K562 (cell line): ENCODE measurements at regions not wholly inside any gene's neighbourhood (a gene's known extent, or its start where the extent isn't known, plus 50 kb on each side); places are given as distances from the start of the nearest gene placed in this dataset.

Experiments used
- ATAC-seq: fragments of 200-7000 bp; cut with Tn5 transposase; 3 replicates; pipeline ENCODE4 v1.9.1; 2020; ENCODE audit warnings: moderate library complexity
- BruUV-seq: library from RNA; stranded (reverse); fragments of 400-500 nt; replicated peaks from 2 replicates; lab custom pipeline; 2021; lab: Mats Ljungman, UMichigan
- CTCF ChIA-PET: fragments of 300-600 bp; formaldehyde crosslinking; extraction: SDS; loops from one replicate; lab custom pipeline; 2021; ENCODE audit warnings: low intra/inter-chr PET ratio; lab: Yijun Ruan, JAX
- POLR2A ChIA-PET: fragments of 300-600, 350-650 bp; sonication (Branson Sonifier 250); formaldehyde crosslinking; extraction: SDS; loops from one replicate; lab custom pipeline; 2021; ENCODE audit warnings: antibody characterized with exemption, inconsistent platforms; lab: Yijun Ruan, JAX
- DNase-seq, 4 experiments: peaks; one replicate each; pipeline versions ENCODE4 v3.0.0 to v3.0.0-alpha.2; 2011 to 2018; ENCODE audit warnings: low spot score in 3 of 4, mixed read lengths in 3 of 4; ENCODE audit errors: extremely low read depth in 1 of 4
- FAIRE-seq: peaks from 2 replicates; lab custom pipeline; 2011; peaks lifted over from hg19 to GRCh38; lab: Jason Lieb, UNC
- H2AFZ ChIP-seq: 2 replicates; pipeline ENCODE4 v1.6.0; 2011; ENCODE audit warnings: low read depth, low read length, control low read depth, inconsistent platforms
- H3K27ac ChIP-seq: fragments of 200-600 bp; 3 replicates; pipeline ENCODE4 v1.8.0; 2011; ENCODE audit warnings: low read depth, mild to moderate bottlenecking, control low read depth, inconsistent platforms, low read length, moderate library complexity, mixed read lengths; ENCODE audit errors: extremely low read depth
- H3K27me3 ChIP-seq, 2 experiments: fragments of 300-600 bp in 1 of 2; 2 replicates in 1 of 2; 3 replicates in 1 of 2; pipeline versions ENCODE4 v1.6.0 to v1.8.0; 2011; ENCODE audit warnings: inconsistent platforms in 2 of 2, low read length in 2 of 2, mild to moderate bottlenecking in 1 of 2, mixed read lengths in 1 of 2, moderate library complexity in 1 of 2; ENCODE audit not compliant: control insufficient read depth in 2 of 2, insufficient read depth in 2 of 2
- H3K36me3 ChIP-seq: fragments of 300-600 bp; 3 replicates; pipeline ENCODE4 v1.8.0; 2011; ENCODE audit warnings: mild to moderate bottlenecking, low read length, inconsistent platforms; ENCODE audit not compliant: control insufficient read depth, insufficient read depth
- H3K4me1 ChIP-seq, 2 experiments: fragments of 200-600 bp in 1 of 2; replicated peaks in 1 of 2; 2 replicates in 1 of 2; 3 replicates in 1 of 2; pipeline versions ENCODE4 v1.5.1 to v1.8.0; 2011; ENCODE audit warnings: inconsistent platforms in 2 of 2, low read length in 2 of 2, mild to moderate bottlenecking in 1 of 2, mixed read lengths in 1 of 2, moderate library complexity in 1 of 2; ENCODE audit not compliant: control insufficient read depth in 2 of 2, insufficient read depth in 2 of 2
- H3K4me2 ChIP-seq: 2 replicates; pipeline ENCODE4 v1.6.1; 2011; ENCODE audit warnings: low read length, control low read depth, inconsistent platforms, mixed read lengths; ENCODE audit not compliant: insufficient read depth
- H3K4me3 ChIP-seq: fragments of 200-600 bp; sonication (generic), shearing (Covaris generic); 2 replicates; pipeline ENCODE4 v1.5.1; 2016; ENCODE audit warnings: control low read depth, inconsistent platforms
- H3K79me2 ChIP-seq: fragments of 200-600 bp; 3 replicates; pipeline ENCODE4 v1.8.0; 2011; ENCODE audit warnings: low read length, inconsistent platforms; ENCODE audit not compliant: control insufficient read depth, insufficient read depth
- H3K9ac ChIP-seq, 2 experiments: 2 replicates each; pipeline versions ENCODE4 v1.6.0 to v1.6.1; 2011; ENCODE audit warnings: low read depth in 2 of 2, low read length in 2 of 2, control low read depth in 1 of 2, inconsistent platforms in 1 of 2, mild to moderate bottlenecking in 1 of 2, mixed read lengths in 1 of 2; ENCODE audit not compliant: insufficient read depth in 1 of 2
- H3K9me1 ChIP-seq: one replicate; pipeline ENCODE4 v1.6.0; 2011; ENCODE audit warnings: inconsistent platforms, mild to moderate bottlenecking, low read length, moderate library complexity; ENCODE audit not compliant: control insufficient read depth, insufficient read depth
- H3K9me3 ChIP-seq: replicated peaks from 2 replicates; pipeline ENCODE4 v1.5.1; 2011; ENCODE audit warnings: low read depth, low read length, inconsistent platforms; ENCODE audit not compliant: control insufficient read depth, insufficient read depth
- H4K20me1 ChIP-seq: replicated peaks from 2 replicates; pipeline ENCODE4 v1.6.1; 2011; ENCODE audit warnings: low read length, inconsistent platforms, mixed read lengths; ENCODE audit not compliant: control insufficient read depth, insufficient read depth
- ZNF165 ChIP-seq: fragments of 250-450 bp; sonication (Bioruptor Pico); IDR thresholded peaks from 2 replicates; pipeline ENCODE4 v1.4.0; 2020; ENCODE audit warnings: borderline replicate concordance
- WGBS: fragments of 100-300 bp; shearing (Covaris generic); methylation state at CpG from one replicate; pipeline ENCODE4 v1.1.6; 2016; ENCODE audit warnings: low coverage, mixed read lengths; ENCODE audit not compliant: insufficient coverage; ENCODE audit errors: missing lambda C conversion rate; 5-methylcytosine and 5-hydroxymethylcytosine counted together
- in situ Hi-C: fragments of 300-500 bp; cut with MboI; formaldehyde crosslinking; loops from 4 replicates; pipeline ENCODE4 v1.15.0; 2018; ENCODE audit warnings: inconsistent platforms, mixed read lengths
- intact Hi-C: fragments of 100-400 bp; cut with micrococcal nuclease; formaldehyde crosslinking; loops from 2 replicates; pipeline ENCODE4 v1.14.2; 2022
- TF ChIP-seq, protein P1 (sequence below): fragments of 450-650 bp; IDR thresholded peaks from one replicate; pipeline ENCODE4 v1.6.1; 2018; ENCODE audit warnings: mild to moderate bottlenecking, moderate library complexity; ENCODE audit not compliant: partially characterized antibody
- TF ChIP-seq, protein P2 (sequence below): fragments of 450-650 bp; conservative IDR thresholded peaks from 2 replicates; pipeline ENCODE4 v1.6.1; 2016; ENCODE audit warnings: missing genetic modification characterization, low read depth, mild to moderate bottlenecking, missing compliant biosample characterization, moderate library complexity

DNA sequence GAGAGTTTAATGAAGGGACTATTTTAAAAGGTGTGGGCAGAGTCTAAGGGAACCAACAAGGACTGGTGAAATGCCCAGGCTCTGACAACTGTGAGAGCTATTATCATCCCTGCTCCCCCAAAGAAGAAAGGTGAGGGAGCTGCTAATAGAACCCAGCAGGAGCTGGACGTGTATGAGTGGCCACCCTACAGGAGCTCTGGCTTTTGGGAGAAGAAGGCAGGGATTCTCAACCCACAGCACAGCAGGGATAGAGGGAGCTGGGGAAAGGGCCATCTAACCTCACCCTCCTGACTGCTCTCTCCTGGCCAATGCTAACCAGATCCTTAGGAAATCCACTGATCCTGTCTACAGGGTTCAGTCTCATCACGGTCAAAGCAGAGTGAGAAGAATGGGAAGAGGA, 57.1 kb downstream of the GRIN2B start:
- WGBS = 0% methylated on average over 2 of the region's 2 CpGs
- in situ Hi-C loops = no loop called here
- FAIRE-seq = no peak

More for the DNA sequence above, 57.1 kb downstream of the GRIN2B start:
- no peaks in the 10 kb centered on the region for H3K9me3 ChIP-seq
- no peak overlapping the region for H3K4me2 ChIP-seq
- DNase-seq (no peak), ATAC-seq (no peak)
- H4K20me1 ChIP-seq = no peaks in the 10 kb centered on the region
- CTCF ChIA-PET = no interaction called here
- no peaks in the 10 kb centered on the region for H3K79me2 ChIP-seq
- no peaks in the 10 kb centered on the region for H3K9me1 ChIP-seq
- H3K36me3 ChIP-seq = no peaks in the 10 kb centered on the region
- intact Hi-C loops = no loop called here
- no peak overlapping the region for H2AFZ ChIP-seq
- H3K27ac ChIP-seq = no peak overlapping the region
- no peak overlapping the region for H3K9ac ChIP-seq
- TF ChIP-seq, protein P1, sequence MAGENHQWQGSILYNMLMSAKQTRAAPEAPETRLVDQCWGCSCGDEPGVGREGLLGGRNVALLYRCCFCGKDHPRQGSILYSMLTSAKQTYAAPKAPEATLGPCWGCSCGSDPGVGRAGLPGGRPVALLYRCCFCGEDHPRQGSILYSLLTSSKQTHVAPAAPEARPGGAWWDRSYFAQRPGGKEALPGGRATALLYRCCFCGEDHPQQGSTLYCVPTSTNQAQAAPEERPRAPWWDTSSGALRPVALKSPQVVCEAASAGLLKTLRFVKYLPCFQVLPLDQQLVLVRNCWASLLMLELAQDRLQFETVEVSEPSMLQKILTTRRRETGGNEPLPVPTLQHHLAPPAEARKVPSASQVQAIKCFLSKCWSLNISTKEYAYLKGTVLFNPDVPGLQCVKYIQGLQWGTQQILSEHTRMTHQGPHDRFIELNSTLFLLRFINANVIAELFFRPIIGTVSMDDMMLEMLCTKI = no peak
- TF ChIP-seq, protein P2, sequence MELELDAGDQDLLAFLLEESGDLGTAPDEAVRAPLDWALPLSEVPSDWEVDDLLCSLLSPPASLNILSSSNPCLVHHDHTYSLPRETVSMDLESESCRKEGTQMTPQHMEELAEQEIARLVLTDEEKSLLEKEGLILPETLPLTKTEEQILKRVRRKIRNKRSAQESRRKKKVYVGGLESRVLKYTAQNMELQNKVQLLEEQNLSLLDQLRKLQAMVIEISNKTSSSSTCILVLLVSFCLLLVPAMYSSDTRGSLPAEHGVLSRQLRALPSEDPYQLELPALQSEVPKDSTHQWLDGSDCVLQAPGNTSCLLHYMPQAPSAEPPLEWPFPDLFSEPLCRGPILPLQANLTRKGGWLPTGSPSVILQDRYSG (tag) = no peak
- TF ChIP-seq ZNF165 (CRISPR knock-in tag) = no peak
- H3K4me1 ChIP-seq = no peaks in the 10 kb centered on the region
- H3K27me3 ChIP-seq = no peaks in the 10 kb centered on the region; a peak in 1 of 5 replicates
- BruUV-seq = no TSS peak
- H3K4me3 ChIP-seq = no peak overlapping the region
- POLR2A ChIA-PET = no interaction called here
